Dedifferentiated amniotic fluid mesenchymal stem cell (primary cell): ENCODE measurements at regions not wholly inside any gene's neighbourhood (a gene's known extent, or its start where the extent isn't known, plus 50 kb on each side); places are given as distances from the start of the nearest gene placed in this dataset.
"Not testable (repeated sequence)": the region's sequence is repeated elsewhere in the genome, so short reads cannot be mapped to it uniquely, and the experiment has no call there.

Experiments
- DNase-seq: peaks from one replicate; pipeline ENCODE4 v3.0.0-alpha.2; 2016; ENCODE audit errors: extremely low spot score

DNA sequence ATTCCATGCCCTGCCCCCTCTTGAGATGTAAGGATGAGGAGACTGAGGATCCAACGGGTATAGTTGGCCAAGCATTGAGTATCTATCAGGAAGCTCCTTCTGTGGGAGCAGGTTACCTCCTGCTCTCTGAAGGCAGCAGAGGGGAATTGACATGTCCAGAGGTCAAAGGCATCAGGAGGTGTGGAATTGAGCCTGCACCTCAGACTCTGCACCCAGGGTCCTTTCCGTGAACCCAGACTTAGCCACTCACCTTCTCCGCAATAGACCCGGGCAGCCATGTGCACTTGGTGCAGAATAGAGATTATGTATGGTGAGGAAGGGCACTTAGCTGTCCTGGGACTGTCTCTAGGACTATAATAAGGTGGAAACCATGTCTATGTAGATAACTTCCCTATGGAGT is 399.0 kb upstream of the TPM1 start:
- no peak for DNase-seq

DNA sequence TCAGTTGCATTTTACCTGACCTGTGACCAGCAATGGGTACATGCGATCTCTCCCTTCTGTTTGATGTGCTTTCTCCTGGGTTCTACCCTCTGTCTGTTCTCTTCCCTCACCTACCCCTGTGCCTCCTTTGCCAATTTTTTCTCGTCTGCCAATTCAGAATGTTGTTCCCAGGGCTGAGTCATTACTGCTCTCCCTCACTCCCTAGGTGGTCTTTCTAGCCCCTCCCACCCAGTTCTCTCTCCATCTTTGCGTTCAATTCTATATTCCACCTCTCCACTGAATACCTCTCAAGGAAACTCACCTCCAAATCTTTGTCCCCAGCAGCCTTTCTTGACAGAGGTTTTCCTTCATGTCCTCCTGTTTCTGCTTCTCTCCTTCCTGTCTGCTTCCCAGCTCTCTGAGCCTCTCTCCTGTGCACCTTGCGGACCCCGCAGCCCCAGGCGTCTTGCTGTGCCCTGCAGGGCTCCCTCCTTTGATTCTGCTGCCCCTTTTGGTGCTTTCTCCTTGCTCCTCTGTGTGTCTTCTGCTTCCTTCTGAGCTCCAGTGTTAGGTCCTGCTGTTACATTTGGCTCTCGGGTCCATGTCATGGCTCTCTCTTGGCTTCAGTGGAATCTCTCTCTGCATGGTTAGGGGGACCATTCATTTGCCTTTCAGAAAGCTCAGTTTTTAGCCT is 398.2 kb upstream of the TPM1 start:
- DNase-seq = no peak

DNA sequence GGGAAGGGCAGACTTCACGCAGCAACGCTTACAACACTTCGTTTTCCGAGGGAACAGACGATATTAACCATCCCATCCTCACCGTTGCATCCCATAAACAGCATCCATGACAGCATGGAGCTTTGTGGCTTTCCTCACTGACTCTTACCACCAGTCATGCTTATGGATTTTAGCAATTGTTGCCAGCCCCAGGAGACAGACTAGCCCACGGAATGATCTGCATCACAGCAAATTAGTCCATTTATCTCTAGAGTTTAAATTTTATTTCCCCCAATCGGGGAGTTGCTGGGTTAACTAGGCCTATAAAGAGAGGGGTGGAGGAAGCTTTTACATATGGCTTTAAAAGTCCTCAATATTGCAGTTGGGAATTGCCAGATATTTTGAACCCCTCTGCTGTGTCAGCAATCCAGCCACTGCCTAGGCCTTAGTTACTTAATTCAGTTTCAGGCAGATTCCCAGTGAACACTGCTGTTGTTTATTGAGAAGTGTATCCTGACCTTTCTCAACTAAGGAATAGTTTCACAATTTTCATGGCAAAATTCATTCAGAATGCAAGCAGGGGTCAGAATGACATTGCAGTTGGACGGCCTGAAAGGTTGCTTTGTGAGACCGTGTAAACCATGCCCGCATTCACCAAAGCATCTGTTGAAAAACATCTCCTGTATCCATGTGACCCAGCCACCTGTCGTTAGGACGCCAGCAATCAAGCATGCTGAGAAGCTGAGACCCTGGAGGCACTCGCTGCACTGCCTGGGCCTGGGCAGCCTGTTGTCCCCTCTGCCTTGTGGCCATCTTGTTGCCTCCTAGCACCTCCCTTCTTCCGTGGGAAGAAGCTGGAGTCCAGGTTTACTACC is 397.4 kb upstream of the TPM1 start:
- no peak for DNase-seq

DNA sequence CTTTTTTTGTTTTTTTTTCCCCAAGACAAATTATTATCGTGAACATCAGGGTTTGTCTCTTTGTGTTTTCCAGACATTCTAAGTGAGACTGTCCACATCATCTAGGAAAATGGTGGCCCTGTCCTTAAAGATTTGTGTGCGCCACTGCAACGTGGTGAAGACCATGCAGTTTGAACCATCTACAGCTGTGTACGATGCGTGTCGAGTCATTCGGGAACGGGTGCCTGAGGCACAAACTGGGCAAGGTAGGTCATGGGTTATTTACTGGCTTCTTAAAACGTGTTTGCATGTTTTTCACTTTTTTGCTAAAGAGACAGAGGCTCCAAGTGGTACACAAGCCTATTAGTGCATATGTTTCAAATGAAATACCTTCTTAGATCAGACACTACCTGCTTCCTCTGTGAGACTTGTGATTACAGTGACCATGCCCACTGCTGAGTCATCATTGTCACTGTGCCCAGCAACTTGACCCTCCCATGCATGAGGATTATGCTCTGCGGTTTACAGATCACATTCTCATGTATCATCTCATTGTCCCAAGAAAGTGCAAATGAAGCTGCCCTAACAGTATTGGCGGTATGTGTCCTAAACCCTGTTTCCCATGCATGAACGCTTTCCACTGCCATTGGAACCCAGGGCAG is 395.2 kb upstream of the TPM1 start:
- peak; percentile 41 for DNase-seq

DNA sequence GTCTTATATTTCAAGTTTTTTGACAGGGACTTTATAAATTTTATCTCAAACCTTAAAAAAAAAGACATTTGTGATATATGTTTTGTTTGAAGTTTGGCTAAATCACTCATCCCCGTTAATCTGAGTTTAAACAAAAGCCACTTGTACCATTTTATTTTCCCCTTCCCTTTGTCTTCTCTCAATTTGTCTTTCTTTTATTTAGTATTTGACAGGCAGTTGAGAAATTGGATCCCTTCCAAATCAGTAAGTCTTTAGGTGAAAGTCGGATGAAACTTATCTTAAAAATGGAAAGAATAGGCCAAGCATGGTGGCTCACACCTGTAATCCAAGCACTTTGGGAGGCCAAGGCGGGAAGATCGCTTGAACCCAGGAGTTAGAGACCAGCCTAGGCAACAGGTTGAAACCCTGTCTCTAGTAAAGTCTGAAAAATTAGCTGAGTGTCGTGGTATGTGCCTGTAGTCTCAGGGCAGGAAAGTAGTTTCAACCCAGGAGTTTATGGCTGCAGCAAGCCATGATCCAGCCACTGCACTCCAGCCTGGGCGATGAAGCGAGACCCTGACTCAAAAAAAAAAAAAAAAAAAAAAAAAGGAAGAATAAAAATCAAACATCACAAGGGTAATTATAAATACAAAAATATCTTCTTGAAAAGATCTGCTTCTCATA is 394.6 kb upstream of the TPM1 start:
- no peak for DNase-seq

DNA sequence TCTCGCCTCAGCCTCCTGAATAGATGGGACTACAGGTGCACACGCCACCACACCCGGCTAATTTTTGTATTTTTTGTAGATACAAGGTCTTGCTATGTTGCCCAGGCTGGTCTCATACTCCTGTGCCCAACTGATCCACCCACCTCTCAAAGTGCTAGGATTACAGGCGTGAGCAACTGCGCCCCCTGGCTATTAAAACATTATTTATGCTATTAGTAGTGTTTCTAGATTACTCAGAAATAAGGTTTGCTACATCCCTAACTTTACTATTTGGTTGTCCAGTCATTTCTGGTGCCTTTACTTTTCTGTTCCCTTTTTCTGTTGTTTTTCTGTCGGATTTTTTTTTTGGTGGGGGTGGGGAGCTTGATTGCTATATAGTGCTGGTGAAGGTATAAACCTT is 393.6 kb upstream of the TPM1 start:
- DNase-seq = no peak

DNA sequence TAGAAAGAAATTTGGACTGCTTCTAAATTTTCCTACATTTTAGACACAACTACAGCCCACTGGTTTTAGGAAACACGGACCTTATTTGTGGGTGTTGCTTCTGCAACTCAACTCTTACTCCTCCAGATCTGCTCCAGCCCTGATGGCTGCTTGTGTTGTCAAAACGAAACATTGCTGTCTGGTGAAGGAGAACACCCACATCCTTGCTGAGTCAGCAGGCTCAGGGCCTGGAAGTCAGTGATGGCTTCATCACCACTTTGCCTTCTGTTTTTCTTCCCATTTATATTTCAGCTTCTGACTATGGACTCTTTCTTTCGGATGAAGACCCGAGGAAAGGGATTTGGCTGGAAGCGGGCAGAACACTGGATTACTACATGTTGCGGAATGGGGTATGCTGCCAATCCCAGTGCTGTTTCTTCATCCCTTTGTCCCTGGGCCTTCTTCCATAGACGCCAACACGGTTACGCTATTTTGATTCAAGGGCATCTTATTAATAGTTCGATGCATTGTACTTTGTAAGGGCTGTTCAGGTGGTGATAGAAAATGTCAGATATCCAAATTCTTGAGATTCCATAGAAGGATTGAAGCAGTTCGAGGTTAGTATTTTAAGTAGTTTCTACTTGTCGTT is 392.6 kb upstream of the TPM1 start:
- DNase-seq = no peak

DNA sequence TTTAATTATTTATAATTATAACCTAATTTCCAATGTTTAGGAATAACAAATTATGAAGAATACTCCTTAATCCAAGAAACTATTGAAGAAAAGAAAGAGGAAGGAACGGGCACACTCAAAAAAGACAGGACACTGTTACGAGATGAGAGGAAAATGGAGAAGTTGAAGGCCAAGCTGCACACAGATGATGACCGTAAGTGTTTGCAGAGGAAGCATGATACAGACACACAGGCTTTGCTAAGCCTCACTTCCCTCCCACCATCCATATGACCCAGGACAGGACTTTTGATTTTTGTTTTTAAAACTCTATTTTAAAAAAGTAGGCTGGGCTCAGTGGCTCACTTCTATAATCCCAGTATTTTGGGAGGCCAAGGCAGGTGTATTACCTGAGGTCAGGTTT is 389.4 kb upstream of the TPM1 start:
- no peak for DNase-seq

DNA sequence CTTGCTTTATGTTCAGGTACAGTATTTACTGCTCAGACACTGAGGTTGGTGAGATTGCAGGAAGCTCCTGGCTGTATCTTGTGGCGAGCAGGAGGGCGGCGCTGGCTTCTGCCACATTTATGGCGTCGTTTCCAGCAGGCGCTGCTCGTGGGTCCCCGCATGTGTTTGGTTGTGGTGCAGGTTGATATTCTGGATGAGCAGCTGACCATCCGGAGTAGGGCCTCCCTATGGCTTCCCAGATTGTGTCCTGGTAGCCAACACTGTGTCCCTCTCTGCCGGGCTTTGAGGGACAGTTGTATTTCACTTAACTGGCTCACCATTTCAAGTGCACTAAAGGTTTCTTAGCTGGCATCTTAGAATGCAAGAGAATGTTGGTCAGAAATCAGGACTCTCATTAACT is 386.5 kb upstream of the TPM1 start:
- DNase-seq = no peak

DNA sequence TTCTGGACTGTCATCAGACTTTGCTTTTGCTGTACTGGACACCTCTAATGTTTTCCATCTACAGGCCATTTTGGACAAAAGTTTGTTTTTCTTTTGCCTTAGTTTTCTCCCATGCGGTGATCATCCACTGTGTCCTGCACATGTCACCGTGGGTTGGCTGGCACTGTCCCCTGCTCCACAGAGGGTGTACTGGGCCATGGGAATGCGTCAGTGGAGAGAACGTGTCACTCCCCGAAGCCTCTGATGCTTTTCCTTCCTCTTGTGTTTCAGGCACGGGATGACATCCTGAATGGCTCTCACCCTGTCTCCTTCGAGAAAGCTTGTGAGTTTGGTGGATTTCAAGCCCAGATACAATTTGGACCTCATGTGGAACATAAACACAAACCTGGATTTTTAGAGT is 385.0 kb upstream of the TPM1 start:
- DNase-seq = not testable (repeated sequence)

DNA sequence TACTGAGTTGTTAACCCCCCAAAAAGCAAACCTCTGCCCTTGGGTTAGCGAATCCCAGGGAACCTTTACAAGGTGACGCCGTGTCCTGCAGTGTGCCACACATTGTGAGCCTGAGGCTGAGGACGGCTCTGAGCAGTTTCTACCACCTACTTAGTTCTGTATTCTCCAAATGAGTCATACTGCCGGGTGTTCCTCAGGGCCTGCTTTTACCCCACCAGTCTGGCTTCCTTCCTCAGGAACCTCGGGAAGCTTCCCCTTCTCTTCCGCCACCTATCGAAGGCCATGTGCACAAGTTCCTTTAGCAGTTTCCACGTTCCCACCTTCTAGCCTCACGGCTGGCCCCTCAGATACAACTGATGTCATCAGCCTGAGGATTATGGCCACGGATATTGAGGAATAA is 384.0 kb upstream of the TPM1 start:
- no peak for DNase-seq

DNA sequence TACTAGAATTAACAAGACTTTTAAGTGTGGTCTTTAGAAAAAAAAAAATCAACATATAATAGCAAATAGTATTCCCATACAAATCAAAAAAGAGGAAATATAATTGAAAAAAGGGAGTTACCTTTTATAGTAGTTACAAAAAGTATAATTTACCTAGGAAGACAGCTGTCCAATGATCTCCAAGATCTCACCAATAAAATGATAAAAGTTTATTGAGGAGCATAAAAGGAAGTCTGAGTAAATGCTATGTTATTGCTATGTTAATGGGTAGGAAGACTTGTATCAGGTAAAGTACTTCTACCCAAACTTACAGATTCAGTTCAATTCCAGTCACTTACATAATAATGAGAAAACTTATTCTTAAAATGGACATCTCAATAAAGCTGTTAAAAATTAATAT is 379.0 kb upstream of the TPM1 start:
- no peak for DNase-seq

DNA sequence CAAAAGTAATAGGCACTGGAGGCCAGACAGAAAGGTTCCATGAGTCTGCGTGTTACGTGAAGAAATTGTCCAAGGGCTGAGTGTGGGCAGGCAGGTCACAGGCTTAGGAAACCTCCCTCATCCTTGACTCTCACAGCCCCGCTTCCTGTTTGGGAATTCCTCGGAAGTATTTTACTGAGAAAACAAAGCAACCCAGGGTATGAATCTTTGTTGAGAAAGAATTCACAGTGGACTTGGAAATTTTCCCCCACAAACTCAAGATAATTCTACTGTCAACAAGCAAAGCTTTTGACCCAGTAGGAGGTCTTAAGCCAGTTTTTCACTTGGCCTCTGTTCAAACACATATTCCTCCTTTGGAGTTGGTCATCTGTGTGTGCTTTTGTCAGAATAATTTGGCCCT is 377.1 kb upstream of the TPM1 start:
- no peak for DNase-seq

DNA sequence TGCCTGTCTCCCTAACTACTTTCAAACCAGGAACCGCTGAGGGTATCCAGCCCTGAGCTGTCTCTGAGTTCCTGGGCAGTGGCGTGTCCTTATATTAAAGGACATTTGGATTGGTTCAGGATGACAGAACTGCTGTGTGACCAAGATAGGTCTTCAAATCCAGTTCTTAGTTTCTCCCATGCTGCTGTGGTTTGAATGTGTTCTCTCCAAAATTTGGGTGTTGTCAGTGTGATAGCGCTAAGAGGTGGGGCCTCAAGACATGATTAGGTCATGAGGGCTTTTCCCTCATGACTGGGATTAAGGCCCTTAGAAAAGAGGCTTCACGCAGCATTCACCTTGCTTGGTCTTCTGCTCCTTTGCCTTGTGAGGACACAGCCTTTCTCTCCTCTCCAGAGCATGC is 376.5 kb upstream of the TPM1 start:
- DNase-seq = no peak

DNA sequence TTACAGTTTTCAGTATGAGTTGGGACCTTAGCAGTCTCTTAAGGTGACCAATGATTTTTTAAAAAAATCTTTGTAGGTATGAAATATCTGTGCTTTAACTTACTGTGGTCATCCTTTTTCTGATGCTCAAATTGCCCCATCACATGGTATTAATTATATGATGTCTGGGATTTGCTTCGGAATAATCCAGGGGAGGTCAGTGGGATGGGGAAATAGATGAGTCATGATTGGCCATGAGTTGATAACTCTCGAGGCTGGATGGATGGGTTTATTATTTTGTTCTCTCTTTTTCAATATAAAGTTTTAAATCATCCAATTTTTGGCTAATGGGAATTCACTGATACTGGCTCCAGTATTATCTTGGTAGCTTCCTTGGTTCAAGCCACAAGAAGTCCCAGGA is 370.3 kb upstream of the TPM1 start:
- no peak for DNase-seq

DNA sequence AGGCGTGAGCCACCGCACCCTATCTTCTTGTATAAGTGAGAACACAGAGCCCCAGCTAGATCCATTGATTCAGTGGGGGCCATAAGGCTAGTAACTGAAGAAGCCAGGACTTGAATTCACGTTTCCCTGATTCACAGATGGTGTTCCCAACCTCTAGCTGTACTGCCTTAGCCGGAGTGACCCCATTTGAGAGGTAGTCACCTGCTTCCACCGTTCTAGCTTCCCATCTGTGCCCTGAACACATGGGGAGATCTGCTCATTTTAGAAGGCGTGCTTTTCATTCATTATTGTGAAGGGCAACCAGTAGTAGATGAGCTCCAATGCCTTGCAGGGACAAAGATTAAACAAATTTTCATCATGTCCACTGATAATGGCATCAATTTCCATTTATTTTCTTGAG is 365.7 kb upstream of the TPM1 start:
- no peak for DNase-seq

DNA sequence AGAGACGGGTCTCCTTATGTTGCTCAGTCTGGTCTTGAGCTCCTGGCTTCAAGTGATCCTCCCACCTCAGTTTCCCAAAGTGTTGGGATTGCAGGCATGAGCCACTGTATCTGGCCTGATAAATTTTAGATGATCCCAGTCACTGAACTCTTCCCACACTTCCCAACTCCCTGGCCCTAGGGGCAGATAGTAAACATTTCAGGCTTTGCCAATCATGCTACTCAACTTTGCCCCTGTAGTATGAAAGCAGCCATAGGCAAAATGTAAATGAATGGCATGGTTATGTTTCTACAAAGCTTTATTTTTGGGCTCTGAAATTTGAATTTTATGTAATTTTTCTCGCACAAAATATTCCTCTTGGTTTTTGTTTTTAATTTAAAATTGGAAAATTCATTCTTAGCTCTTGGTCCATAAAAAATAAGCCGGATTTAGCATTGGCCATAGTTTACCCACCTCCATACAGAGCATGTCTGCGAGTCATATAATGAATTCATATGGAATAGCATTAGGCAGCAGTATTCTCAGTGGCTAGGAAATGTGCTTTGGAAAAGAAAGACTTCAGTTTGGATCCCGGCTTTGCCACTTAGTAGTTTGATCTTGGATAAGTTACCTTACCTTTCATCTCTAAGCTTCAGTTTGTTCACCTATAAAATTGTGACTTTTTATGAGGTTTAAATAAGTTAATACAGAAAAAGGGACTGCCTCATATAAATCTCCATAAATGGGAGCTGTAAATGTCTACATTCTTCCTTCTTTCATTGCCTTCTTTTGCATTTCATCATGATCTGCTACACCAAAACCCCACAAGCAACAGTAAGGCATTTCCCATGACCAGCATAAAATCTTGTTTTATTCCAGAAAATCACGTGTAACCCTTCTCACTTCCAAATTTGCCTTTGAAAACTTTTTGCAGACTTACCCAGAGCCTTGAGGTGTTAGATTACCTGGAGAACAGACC is 360.3 kb upstream of the TPM1 start:
- no peak for DNase-seq

DNA sequence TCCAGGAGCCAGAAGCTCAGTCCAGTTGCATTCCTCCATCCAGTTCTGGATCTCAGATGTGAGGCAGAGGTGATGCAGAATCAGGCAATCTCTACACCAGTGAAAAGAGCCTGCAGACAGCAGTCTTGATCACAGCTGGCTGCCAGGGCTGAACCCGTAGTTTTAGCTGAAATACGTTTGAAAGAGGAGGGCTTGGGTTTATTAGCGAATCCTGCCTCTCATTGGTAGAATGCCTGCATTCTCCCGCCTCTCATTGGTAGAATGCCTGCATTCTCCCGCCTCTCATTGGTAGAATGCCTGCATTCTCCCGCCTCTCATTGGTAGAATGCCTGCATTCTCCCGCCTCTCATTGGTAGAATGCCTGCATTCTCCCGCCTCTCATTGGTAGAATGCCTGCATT is 359.4 kb upstream of the TPM1 start:
- not testable (repeated sequence) for DNase-seq

DNA sequence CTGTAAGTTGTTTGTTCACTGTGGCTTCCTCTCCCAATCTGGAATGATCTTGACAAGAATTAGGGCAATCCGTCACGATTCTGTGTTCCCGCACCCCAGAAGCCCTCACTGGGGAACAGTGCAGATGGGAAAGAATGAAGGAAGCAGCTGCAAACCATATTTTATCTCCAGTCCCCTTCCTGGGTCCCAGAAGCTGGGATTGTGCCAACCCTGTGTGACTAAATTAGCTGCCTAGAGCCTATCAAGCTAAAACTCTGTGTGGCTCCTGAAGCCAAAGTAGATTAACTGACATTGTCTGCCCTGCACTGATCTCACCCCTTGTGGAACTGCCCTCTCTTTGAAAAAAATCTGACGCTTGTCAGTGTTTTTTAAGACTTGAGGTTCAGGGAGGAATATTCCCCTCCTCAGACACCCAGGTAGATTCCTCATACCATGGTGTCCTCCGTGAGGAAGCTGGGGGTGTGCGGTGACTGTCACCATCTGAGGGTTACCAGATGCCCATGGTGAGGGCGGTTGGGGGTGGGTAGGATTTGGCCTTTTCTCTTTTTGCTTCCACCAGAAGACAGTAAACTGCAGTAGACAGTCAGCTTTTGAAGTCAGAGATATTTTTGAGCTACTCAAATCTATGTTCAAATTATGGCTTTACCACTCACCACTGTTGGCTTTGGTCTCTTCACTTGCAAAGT is 358.3 kb upstream of the TPM1 start:
- no peak for DNase-seq

DNA sequence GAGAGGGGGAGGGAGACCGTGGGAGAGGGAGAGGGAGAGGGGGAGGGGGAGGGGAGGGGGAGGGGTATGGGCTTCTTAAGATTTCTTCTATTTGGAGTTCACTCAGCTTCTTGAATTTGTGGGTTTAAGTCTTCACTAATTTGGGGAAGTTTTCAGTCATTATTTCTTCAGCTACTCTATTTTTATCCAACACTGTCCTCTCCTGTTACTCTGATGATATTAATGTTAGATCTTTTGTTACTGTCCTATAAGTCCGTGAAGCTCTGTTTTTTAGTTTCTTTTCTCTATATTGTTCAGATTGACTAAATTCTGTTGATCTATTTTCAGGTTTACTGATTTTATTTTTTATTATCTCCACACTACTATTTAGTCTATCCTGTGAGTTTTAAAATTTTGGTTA is 351.5 kb upstream of the TPM1 start:
- DNase-seq = no peak
